Central memory CD8-positive, alpha-beta T cell (primary cell): ENCODE measurements at regions not wholly inside any gene's neighbourhood (a gene's known extent, or its start where the extent isn't known, plus 50 kb on each side); places are given as distances from the start of the nearest gene placed in this dataset.

Source experiments
- ATAC-seq: fragments of 150-1000 bp; cut with Tn5 transposase; replicated peaks from 2 replicates; pipeline ENCODE4 v1.10.0; 2022; ENCODE audit warnings: mild to moderate bottlenecking, moderate FRiP score, moderate number of reproducible peaks; ENCODE audit not compliant: poor library complexity, severe bottlenecking; ENCODE audit errors: extremely low read depth
- DNase-seq, 2 donors: peaks; one replicate each; pipeline ENCODE4 v3.0.0; 2021; ENCODE audit warnings: low spot score in 2 of 2
- H3K27ac Mint-ChIP-seq: one replicate; pipeline ENCODE4 v1.8.0; 2022; ENCODE audit warnings: low read depth, mild to moderate bottlenecking, moderate library complexity, mixed read lengths
- H3K27me3 Mint-ChIP-seq: one replicate; pipeline ENCODE4 v1.8.0; 2022; ENCODE audit warnings: mixed read lengths
- H3K36me3 Mint-ChIP-seq: one replicate; pipeline ENCODE4 v1.8.0; 2022; ENCODE audit warnings: mild to moderate bottlenecking, moderate library complexity, mixed read lengths; ENCODE audit not compliant: insufficient read depth
- H3K4me1 Mint-ChIP-seq: one replicate; pipeline ENCODE4 v1.8.0; 2022; ENCODE audit warnings: mixed read lengths
- H3K4me3 Mint-ChIP-seq: one replicate; pipeline ENCODE4 v1.8.0; 2022; ENCODE audit warnings: mild to moderate bottlenecking, moderate library complexity, mixed read lengths
- H3K9me3 Mint-ChIP-seq: one replicate; pipeline ENCODE4 v1.8.0; 2022; ENCODE audit warnings: mixed read lengths

GRCh38 chr9:36748322-36748899, 175.7 kb downstream of the MELK start:
- Mint-ChIP-seq H3K27ac (no peak overlapping the region), H3K4me1 (no peaks in the 10 kb centered on the region), H3K9me3 (no peaks in the 10 kb centered on the region), H3K4me3 (no peak overlapping the region), H3K36me3 (no peaks in the 10 kb centered on the region), H3K27me3 (peaks cover 96% of the 10 kb centered on the region)
- DNase-seq (no peak), ATAC-seq (no peak)

DNA sequence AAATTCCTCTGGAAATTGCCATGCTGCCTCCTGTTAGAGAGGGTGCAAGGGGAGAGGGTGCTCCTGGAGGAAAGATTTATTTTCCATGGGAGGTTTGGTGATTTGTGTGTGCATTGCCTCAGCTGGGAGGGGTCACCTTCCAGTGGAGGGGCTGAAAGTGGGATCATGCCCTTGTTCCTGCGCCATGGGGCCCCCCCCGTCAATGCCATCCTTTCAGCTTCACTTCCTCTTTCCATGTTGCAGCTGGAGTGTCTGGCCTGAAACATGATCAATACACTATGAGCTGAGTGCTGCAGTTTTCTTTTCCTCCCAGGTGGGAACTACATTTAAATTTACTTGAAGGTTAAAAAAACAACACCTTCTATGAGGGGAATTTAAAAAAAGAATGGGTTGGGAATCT, 176.8 kb downstream of the MELK start:
- Mint-ChIP-seq H3K27me3 (peaks cover 96% of the 10 kb centered on the region), H3K9me3 (no peaks in the 10 kb centered on the region), H3K4me1 (no peaks in the 10 kb centered on the region), H3K27ac (no peak overlapping the region), H3K36me3 (no peaks in the 10 kb centered on the region), H3K4me3 (no peak overlapping the region)
- DNase-seq (no peak), ATAC-seq (no peak)

GRCh38 chr9:36750630-36751029, 177.9 kb downstream of the MELK start:
- DNase-seq (no peak), ATAC-seq (no peak)
- no peak overlapping the region for H3K4me3 Mint-ChIP-seq
- H3K4me1 Mint-ChIP-seq = no peaks in the 10 kb centered on the region
- H3K9me3 Mint-ChIP-seq = no peaks in the 10 kb centered on the region
- H3K36me3 Mint-ChIP-seq = no peaks in the 10 kb centered on the region
- H3K27ac Mint-ChIP-seq = no peak overlapping the region
- peaks cover 96% of the 10 kb centered on the region for H3K27me3 Mint-ChIP-seq

GRCh38 chr9:36755019-36755418, 182.3 kb downstream of the MELK start:
- Mint-ChIP-seq H3K27me3 (peaks cover 85% of the 10 kb centered on the region), H3K4me1 (no peaks in the 10 kb centered on the region), H3K9me3 (no peaks in the 10 kb centered on the region), H3K4me3 (no peak overlapping the region), H3K36me3 (no peaks in the 10 kb centered on the region), H3K27ac (no peak overlapping the region)
- ATAC-seq (no peak), DNase-seq (no peak)

- no peak overlapping the region for H3K4me3 Mint-ChIP-seq
- DNase-seq = no peak
- peaks cover 62% of the 10 kb centered on the region for H3K27me3 Mint-ChIP-seq
- no peak for ATAC-seq
- no peak overlapping the region for H3K27ac Mint-ChIP-seq
- no peaks in the 10 kb centered on the region for H3K9me3 Mint-ChIP-seq
- no peaks in the 10 kb centered on the region for H3K4me1 Mint-ChIP-seq
- no peaks in the 10 kb centered on the region for H3K36me3 Mint-ChIP-seq
Measured at GRCh38 chr9:36759141-36759540, 186.4 kb downstream of the MELK start.

GRCh38 chr9:36759976-36760375, 187.3 kb downstream of the MELK start:
- Mint-ChIP-seq H3K36me3 (no peaks in the 10 kb centered on the region), H3K9me3 (no peaks in the 10 kb centered on the region), H3K27ac (no peak overlapping the region), H3K4me3 (no peak overlapping the region), H3K27me3 (peaks cover 54% of the 10 kb centered on the region), H3K4me1 (no peaks in the 10 kb centered on the region)
- no peak for ATAC-seq
- DNase-seq = no peak

DNA sequence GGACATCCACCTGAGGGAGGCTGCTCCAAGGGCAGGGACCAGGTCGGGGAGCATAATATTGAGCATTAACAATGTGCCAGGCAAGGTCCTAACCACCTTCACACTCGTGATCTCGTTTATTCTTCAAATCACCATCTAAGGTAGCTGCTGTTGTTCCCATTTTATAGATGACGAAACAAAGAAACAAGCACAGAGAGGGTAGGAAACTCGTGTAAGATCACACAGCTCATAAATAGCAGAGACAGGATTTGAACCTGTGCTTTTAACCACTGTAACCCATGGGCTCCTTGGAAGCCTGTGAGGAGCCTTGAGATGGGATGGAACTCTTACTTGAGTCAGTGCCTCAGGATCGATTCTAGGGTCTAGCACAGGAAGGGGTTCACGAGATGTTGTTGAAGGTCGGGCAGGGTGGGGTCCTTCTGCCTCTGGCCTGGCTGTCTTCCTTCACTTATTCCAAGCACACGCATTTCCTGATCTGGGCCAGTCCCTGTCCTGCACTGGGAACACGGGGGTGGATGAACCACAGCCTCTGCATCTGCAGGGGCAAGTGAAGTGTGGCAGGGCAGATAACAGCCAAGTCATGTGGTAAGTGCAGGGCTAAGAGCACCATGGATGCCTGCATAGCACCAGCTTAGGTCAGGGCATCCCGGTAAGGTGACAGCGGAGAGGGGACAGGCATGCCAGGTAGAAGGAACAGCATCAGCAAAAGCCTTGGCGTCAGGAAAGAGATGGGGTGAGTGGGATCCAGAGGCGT, 188.1 kb downstream of the MELK start:
- Mint-ChIP-seq H3K36me3 (no peaks in the 10 kb centered on the region), H3K27ac (no peak overlapping the region), H3K4me3 (no peak overlapping the region), H3K27me3 (peaks cover 45% of the 10 kb centered on the region), H3K9me3 (no peaks in the 10 kb centered on the region), H3K4me1 (no peaks in the 10 kb centered on the region)
- ATAC-seq (no peak), DNase-seq (no peak)

- Mint-ChIP-seq H3K27ac (no peak overlapping the region), H3K4me1 (peaks cover 5% of the 10 kb centered on the region), H3K27me3 (peaks cover 29% of the 10 kb centered on the region), H3K4me3 (no peak overlapping the region), H3K36me3 (no peaks in the 10 kb centered on the region), H3K9me3 (no peaks in the 10 kb centered on the region)
- DNase-seq (no peak), ATAC-seq (no peak)
Measured at GRCh38 chr9:36762958-36763357, 190.3 kb downstream of the MELK start.

GRCh38 chr9:36763778-36764177, 191.1 kb downstream of the MELK start:
- no peak for ATAC-seq
- H3K27me3 Mint-ChIP-seq = peaks cover 24% of the 10 kb centered on the region

GRCh38 chr9:36764364-36765076, 191.8 kb downstream of the MELK start:
- no peak overlapping the region for H3K27ac Mint-ChIP-seq
- peaks cover 21% of the 10 kb centered on the region for H3K27me3 Mint-ChIP-seq
- ATAC-seq (no peak), DNase-seq (no peak)
- no peak overlapping the region for H3K4me3 Mint-ChIP-seq
- peaks cover 5% of the 10 kb centered on the region for H3K4me1 Mint-ChIP-seq
- no peaks in the 10 kb centered on the region for H3K36me3 Mint-ChIP-seq
- H3K9me3 Mint-ChIP-seq = no peaks in the 10 kb centered on the region

More at GRCh38 chr9:36763778-36764177, 191.1 kb downstream of the MELK start:
- Mint-ChIP-seq H3K4me3 (no peak overlapping the region), H3K9me3 (no peaks in the 10 kb centered on the region), H3K27ac (no peak overlapping the region), H3K4me1 (peaks cover 5% of the 10 kb centered on the region), H3K36me3 (no peaks in the 10 kb centered on the region)
- no peak for DNase-seq

DNA sequence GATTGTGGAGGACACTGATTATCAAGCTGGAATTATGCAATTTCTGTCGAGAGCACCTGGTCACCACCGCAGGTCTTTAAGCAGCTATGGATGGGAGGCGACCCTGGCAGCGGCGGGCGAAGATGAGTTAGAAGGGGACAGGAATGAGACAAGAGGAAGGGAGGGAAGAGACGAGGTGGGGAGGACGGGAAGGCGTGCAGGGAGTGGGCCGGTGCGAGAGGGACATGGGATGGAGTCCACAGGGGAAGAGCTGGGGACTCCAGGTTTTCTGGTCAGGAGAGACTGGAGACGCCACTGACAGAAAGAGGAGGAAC, 192.3 kb downstream of the MELK start:
- DNase-seq (no peak), ATAC-seq (no peak)
- Mint-ChIP-seq H3K9me3 (no peaks in the 10 kb centered on the region), H3K27ac (no peak overlapping the region), H3K4me3 (no peak overlapping the region), H3K27me3 (peaks cover 15% of the 10 kb centered on the region), H3K36me3 (no peaks in the 10 kb centered on the region), H3K4me1 (peaks cover 5% of the 10 kb centered on the region)

GRCh38 chr9:36765468-36766341, 193.0 kb downstream of the MELK start:
- Mint-ChIP-seq H3K9me3 (no peaks in the 10 kb centered on the region), H3K4me3 (no peak overlapping the region), H3K4me1 (peaks cover 5% of the 10 kb centered on the region), H3K36me3 (no peaks in the 10 kb centered on the region), H3K27me3 (peaks cover 9% of the 10 kb centered on the region), H3K27ac (peak overlapping the region; percentile 24)
- DNase-seq (peak; percentile 73 to 86), ATAC-seq (peak; percentile 98)
